ENCODE measurements at regions not wholly inside any gene's neighbourhood (a gene's known extent, or its start where the extent isn't known, plus 50 kb on each side); places are given as distances from the start of the nearest gene placed in this dataset.
"Not testable (repeated sequence)": the region's sequence is repeated elsewhere in the genome, so short reads cannot be mapped to it uniquely, and the experiment has no call there.

DNA sequence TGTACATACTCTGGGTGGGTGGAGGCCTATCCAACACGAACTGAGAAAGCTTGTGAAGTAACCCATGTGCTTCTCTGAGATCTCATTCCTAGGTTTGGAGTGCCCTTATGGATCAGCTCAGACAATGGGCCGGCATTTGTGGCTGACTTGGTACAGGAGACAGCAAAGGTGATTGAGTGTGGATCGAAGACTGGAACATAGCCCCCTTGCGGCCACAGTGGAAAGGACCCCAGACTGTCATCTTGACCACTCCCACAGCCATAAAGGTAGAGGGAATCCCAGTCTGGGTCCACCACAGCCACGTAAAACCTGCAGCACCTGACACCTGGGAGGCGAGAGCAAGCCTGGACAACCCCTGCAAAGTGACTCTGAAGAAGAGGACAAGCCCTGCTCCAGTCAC lies 598.0 kb upstream of the AADAT start:
- no peak overlapping the region for H3K27ac ChIP-seq (ENCODE audit: low read depth, low read length)
- H3K27me3 ChIP-seq (ENCODE audit: control insufficient read depth in 1 of 2, insufficient read depth in 2 of 2, low read length in 2 of 2) = no peaks in the 10 kb centered on the region

DNA sequence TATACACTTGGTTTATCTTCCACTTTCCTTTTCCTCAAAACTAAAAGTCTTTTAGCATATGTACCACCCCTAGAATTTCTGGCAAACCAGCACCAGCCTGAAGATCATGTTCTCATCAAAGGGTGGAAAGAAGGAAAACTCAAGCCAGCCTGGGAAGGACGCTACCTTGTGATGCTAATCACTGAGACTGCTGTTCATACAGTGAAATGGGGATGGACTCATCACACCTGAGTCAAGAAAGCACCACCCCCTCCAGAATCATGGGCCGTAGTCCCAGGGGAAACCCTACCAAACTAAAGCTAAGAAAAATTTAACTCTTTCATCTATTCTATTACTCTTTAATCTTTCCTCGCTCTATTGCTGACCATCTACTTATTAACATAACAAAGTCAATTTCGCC lies 595.9 kb upstream of the AADAT start:
- not testable (repeated sequence) for H3K9ac ChIP-seq (ENCODE audit: low read depth in 1 of 2, low read length in 2 of 2); H3K27ac ChIP-seq (ENCODE audit: low read depth, low read length); H3K9me3 ChIP-seq (ENCODE audit: control insufficient read depth in 1 of 2, low read length in 2 of 2); H3K27me3 ChIP-seq (ENCODE audit: control insufficient read depth in 1 of 2, insufficient read depth in 2 of 2, low read length in 2 of 2); H3K4me3 ChIP-seq (ENCODE audit: low read depth in 1 of 2, low read length in 2 of 2); H3K4me1 ChIP-seq (ENCODE audit: control insufficient read depth in 1 of 2, insufficient read depth in 2 of 2, low read length in 2 of 2); H3K36me3 ChIP-seq (ENCODE audit: control insufficient read depth in 1 of 2, insufficient read depth in 2 of 2, low read length in 2 of 2)

More for the DNA sequence above, 598.0 kb upstream of the AADAT start:
- H3K4me1 ChIP-seq (ENCODE audit: control insufficient read depth in 1 of 2, insufficient read depth in 2 of 2, low read length in 2 of 2) = no peaks in the 10 kb centered on the region
- H3K4me3 ChIP-seq (ENCODE audit: low read depth in 1 of 2, low read length in 2 of 2) = no peak overlapping the region
- no peak overlapping the region for H3K9ac ChIP-seq (ENCODE audit: low read depth in 1 of 2, low read length in 2 of 2)
- no peaks in the 10 kb centered on the region for H3K9me3 ChIP-seq (ENCODE audit: control insufficient read depth in 1 of 2, low read length in 2 of 2)
- H3K36me3 ChIP-seq (ENCODE audit: control insufficient read depth in 1 of 2, insufficient read depth in 2 of 2, low read length in 2 of 2) = no peaks in the 10 kb centered on the region

DNA sequence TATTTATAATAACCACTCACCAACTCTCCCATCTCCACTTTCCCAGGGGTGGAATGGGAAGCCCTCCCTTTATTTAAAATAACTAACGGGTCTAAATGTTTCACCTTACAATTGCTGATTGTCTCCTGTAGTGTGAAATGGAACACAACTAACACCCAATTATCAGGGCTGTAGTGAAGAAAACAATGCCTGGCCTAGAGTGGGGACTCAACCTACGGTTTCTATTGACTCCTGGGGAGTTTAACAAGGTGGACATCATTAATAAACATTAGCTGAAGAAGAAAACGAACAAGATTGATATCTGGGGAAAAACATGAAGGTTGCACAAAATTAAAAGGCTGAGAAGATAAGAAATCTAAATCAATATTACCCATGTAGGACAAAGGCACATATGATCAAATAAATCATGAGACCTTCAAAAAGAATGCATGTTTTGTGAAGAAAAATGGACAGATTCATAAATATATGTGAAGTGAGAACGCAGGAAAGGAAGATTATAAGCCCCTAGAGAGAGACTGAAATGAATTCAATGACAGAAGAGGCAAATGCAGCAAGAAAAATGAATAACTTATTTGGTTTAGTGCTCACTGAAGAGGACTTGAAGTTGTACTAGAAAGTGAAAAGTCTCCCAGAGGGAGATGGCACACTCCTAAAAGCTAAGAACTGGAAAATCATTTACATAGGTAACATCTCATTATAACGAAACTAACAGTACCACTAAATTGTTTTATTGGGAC lies 593.0 kb upstream of the AADAT start:
- Histone ChIP-seq H3K27me3 (ENCODE audit: control insufficient read depth in 1 of 2, insufficient read depth in 2 of 2, low read length in 2 of 2) (no peaks in the 10 kb centered on the region), H3K27ac (ENCODE audit: low read depth, low read length) (no peak overlapping the region), H3K4me1 (ENCODE audit: control insufficient read depth in 1 of 2, insufficient read depth in 2 of 2, low read length in 2 of 2) (no peaks in the 10 kb centered on the region), H3K4me3 (ENCODE audit: low read depth in 1 of 2, low read length in 2 of 2) (no peak overlapping the region), H3K9me3 (ENCODE audit: control insufficient read depth in 1 of 2, low read length in 2 of 2) (no peaks in the 10 kb centered on the region), H3K36me3 (ENCODE audit: control insufficient read depth in 1 of 2, insufficient read depth in 2 of 2, low read length in 2 of 2) (no peaks in the 10 kb centered on the region), H3K9ac (ENCODE audit: low read depth in 1 of 2, low read length in 2 of 2) (no peak overlapping the region)

DNA sequence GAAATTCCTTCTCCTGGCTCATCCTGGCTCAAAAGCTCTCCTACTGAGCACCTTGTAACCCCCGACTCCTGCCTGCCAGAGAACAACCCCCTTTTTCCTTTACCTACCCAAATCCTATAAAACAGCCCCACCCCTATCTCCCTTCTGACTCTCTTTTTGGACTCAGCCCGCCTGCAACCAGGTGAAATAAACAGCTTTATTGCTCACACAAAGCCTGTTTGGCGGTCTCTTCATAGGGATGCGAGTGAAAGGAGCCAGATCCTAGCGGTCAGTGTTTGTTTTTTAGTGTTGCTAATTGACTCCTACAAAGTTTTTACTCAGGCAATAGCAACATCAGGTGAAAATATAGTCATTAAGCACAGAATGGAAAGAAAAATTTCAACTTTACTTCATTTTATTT lies 592.3 kb upstream of the AADAT start:
- not testable (repeated sequence) for H3K27ac ChIP-seq (ENCODE audit: low read depth, low read length); H3K4me1 ChIP-seq (ENCODE audit: control insufficient read depth in 1 of 2, insufficient read depth in 2 of 2, low read length in 2 of 2); H3K9me3 ChIP-seq (ENCODE audit: control insufficient read depth in 1 of 2, low read length in 2 of 2); H3K9ac ChIP-seq (ENCODE audit: low read depth in 1 of 2, low read length in 2 of 2); H3K27me3 ChIP-seq (ENCODE audit: control insufficient read depth in 1 of 2, insufficient read depth in 2 of 2, low read length in 2 of 2); H3K4me3 ChIP-seq (ENCODE audit: low read depth in 1 of 2, low read length in 2 of 2); H3K36me3 ChIP-seq (ENCODE audit: control insufficient read depth in 1 of 2, insufficient read depth in 2 of 2, low read length in 2 of 2)

DNA sequence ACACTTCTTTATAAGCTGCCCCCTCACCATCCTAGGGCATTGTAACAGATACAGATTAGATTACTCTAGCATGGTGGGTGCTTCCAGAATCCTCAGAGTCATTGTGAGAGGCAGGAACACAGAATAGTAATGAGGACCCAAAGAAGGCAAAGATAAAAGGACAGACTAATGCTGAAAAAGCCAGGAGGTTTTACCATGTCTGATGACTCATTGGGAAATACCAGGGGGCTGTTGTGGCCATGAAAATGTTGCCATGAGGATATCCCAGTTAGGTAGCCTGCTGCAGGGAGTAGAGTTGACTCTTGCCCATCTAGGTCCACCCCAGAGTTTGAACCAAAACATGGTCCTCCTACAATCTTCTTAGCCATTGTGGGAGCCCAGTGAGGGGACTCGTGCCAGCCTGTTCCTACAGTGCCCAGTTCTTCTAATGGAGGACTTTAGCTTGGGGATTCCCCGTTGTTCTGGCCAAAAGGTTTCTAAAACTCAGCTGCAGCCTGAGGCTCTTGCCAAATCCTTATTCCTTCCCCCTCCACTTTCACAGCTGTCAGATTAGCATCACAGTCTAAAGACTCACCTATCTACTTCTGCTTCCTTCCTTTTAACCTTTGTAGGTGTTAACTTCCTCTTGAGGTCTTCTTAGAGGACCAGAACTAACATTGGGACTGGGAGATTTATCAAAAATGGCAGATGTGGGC lies 586.0 kb upstream of the AADAT start:
- H3K4me3 ChIP-seq (ENCODE audit: low read depth in 1 of 2, low read length in 2 of 2) = no peak overlapping the region
- H3K27ac ChIP-seq (ENCODE audit: low read depth, low read length) = no peak overlapping the region
- no peak overlapping the region for H3K9ac ChIP-seq (ENCODE audit: low read depth in 1 of 2, low read length in 2 of 2)
- no peaks in the 10 kb centered on the region for H3K27me3 ChIP-seq (ENCODE audit: control insufficient read depth in 1 of 2, insufficient read depth in 2 of 2, low read length in 2 of 2)
- no peaks in the 10 kb centered on the region for H3K9me3 ChIP-seq (ENCODE audit: control insufficient read depth in 1 of 2, low read length in 2 of 2)
- no peaks in the 10 kb centered on the region for H3K36me3 ChIP-seq (ENCODE audit: control insufficient read depth in 1 of 2, insufficient read depth in 2 of 2, low read length in 2 of 2)
- H3K4me1 ChIP-seq (ENCODE audit: control insufficient read depth in 1 of 2, insufficient read depth in 2 of 2, low read length in 2 of 2) = no peaks in the 10 kb centered on the region

DNA sequence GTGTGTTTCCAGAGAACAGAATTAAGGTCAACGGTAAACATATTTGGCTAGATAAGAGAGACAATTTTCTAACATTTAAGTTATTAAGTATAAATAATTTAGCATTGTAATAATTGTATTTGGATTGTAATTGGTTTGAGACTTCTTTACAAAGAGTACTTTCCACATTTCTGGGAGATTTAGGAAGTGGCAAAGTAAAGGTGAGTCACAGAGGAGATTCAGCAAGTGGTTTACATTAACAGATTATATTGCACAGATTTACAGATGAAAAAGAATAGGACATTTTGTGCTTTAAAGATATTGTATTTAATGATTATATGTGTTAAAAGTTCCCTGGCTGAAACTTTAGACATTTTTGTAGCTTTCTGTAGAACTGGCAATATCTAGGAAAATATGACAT lies 584.4 kb upstream of the AADAT start:
- no peaks in the 10 kb centered on the region for H3K36me3 ChIP-seq (ENCODE audit: control insufficient read depth in 1 of 2, insufficient read depth in 2 of 2, low read length in 2 of 2)
- no peak overlapping the region for H3K4me3 ChIP-seq (ENCODE audit: low read depth in 1 of 2, low read length in 2 of 2)
- no peak overlapping the region for H3K9ac ChIP-seq (ENCODE audit: low read depth in 1 of 2, low read length in 2 of 2)
- H3K4me1 ChIP-seq (ENCODE audit: control insufficient read depth in 1 of 2, insufficient read depth in 2 of 2, low read length in 2 of 2) = no peaks in the 10 kb centered on the region
- no peak overlapping the region for H3K27ac ChIP-seq (ENCODE audit: low read depth, low read length)
- no peaks in the 10 kb centered on the region for H3K9me3 ChIP-seq (ENCODE audit: control insufficient read depth in 1 of 2, low read length in 2 of 2)
- H3K27me3 ChIP-seq (ENCODE audit: control insufficient read depth in 1 of 2, insufficient read depth in 2 of 2, low read length in 2 of 2) = no peaks in the 10 kb centered on the region

DNA sequence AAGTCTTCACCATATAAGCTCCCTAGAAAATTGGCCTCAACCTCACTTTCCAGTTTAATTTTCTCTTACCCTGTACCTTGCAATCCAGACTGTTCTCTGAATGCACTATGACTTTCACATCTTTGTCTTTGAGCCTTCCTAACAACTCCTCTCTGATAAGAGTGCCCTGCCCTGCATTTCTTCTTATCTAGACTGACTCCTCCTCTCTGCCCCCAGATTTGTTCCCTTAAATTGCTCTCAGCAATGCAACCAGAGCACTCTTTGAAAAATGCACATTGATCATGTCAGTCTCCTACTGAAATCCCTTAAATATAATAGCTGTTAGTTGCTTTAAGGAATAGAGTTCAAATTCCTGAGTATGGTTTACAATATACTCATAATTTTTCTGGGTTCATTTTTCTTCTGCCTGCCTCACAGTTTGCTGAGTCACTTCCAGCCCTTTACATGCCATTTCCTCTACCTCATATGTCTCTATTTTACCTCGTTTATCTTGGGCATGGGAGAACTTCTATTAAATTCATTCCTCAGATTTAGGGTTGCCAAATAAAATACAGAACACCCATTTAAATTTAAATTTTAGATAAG lies 582.7 kb upstream of the AADAT start:
- Histone ChIP-seq H3K9ac (ENCODE audit: low read depth in 1 of 2, low read length in 2 of 2) (no peak overlapping the region), H3K27me3 (ENCODE audit: control insufficient read depth in 1 of 2, insufficient read depth in 2 of 2, low read length in 2 of 2) (no peaks in the 10 kb centered on the region), H3K36me3 (ENCODE audit: control insufficient read depth in 1 of 2, insufficient read depth in 2 of 2, low read length in 2 of 2) (no peaks in the 10 kb centered on the region), H3K9me3 (ENCODE audit: control insufficient read depth in 1 of 2, low read length in 2 of 2) (no peaks in the 10 kb centered on the region), H3K4me3 (ENCODE audit: low read depth in 1 of 2, low read length in 2 of 2) (no peak overlapping the region), H3K27ac (ENCODE audit: low read depth, low read length) (no peak overlapping the region), H3K4me1 (ENCODE audit: control insufficient read depth in 1 of 2, insufficient read depth in 2 of 2, low read length in 2 of 2) (no peaks in the 10 kb centered on the region)

- Histone ChIP-seq H3K36me3 (ENCODE audit: control insufficient read depth in 1 of 2, insufficient read depth in 2 of 2, low read length in 2 of 2) (no peaks in the 10 kb centered on the region), H3K9me3 (ENCODE audit: control insufficient read depth in 1 of 2, low read length in 2 of 2) (no peaks in the 10 kb centered on the region), H3K4me1 (ENCODE audit: control insufficient read depth in 1 of 2, insufficient read depth in 2 of 2, low read length in 2 of 2) (no peaks in the 10 kb centered on the region)
Measured at GRCh38 chr4:170671171-170671570, 581.4 kb upstream of the AADAT start.

DNA sequence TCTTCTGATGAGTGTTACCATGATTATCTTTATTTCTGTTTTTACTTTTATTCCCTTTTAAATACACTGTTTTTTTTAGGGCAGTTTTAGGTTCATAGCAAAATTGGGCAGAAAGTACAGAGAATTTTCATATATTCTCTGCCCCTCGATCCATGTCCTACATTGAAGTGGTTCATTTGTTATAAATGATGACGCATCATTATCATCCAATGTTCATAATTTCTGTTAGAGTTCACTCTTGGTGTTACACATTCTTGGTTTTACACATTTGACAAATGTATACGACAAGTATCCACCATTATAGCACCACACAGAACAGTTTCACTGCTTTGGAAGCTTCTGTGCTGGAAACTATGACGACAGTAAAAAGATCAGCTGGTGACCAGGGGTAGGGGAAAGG lies 578.1 kb upstream of the AADAT start:
- no peak overlapping the region for H3K9ac ChIP-seq (ENCODE audit: low read depth in 1 of 2, low read length in 2 of 2)
- H3K4me3 ChIP-seq (ENCODE audit: low read depth in 1 of 2, low read length in 2 of 2) = no peak overlapping the region
- no peaks in the 10 kb centered on the region for H3K36me3 ChIP-seq (ENCODE audit: control insufficient read depth in 1 of 2, insufficient read depth in 2 of 2, low read length in 2 of 2)
- H3K9me3 ChIP-seq (ENCODE audit: control insufficient read depth in 1 of 2, low read length in 2 of 2) = no peaks in the 10 kb centered on the region
- H3K4me1 ChIP-seq (ENCODE audit: control insufficient read depth in 1 of 2, insufficient read depth in 2 of 2, low read length in 2 of 2) = no peaks in the 10 kb centered on the region
- H3K27ac ChIP-seq (ENCODE audit: low read depth, low read length) = no peak overlapping the region
- no peaks in the 10 kb centered on the region for H3K27me3 ChIP-seq (ENCODE audit: control insufficient read depth in 1 of 2, insufficient read depth in 2 of 2, low read length in 2 of 2)

More at GRCh38 chr4:170671171-170671570, 581.4 kb upstream of the AADAT start:
- H3K4me3 ChIP-seq (ENCODE audit: low read depth in 1 of 2, low read length in 2 of 2) = no peak overlapping the region
- no peak overlapping the region for H3K9ac ChIP-seq (ENCODE audit: low read depth in 1 of 2, low read length in 2 of 2)
- no peaks in the 10 kb centered on the region for H3K27me3 ChIP-seq (ENCODE audit: control insufficient read depth in 1 of 2, insufficient read depth in 2 of 2, low read length in 2 of 2)
- no peak overlapping the region for H3K27ac ChIP-seq (ENCODE audit: low read depth, low read length)

- Histone ChIP-seq H3K27ac (ENCODE audit: low read depth, low read length) (no peak overlapping the region), H3K9me3 (ENCODE audit: control insufficient read depth in 1 of 2, low read length in 2 of 2) (no peaks in the 10 kb centered on the region), H3K36me3 (ENCODE audit: control insufficient read depth in 1 of 2, insufficient read depth in 2 of 2, low read length in 2 of 2) (no peaks in the 10 kb centered on the region), H3K9ac (ENCODE audit: low read depth in 1 of 2, low read length in 2 of 2) (no peak overlapping the region), H3K4me1 (ENCODE audit: control insufficient read depth in 1 of 2, insufficient read depth in 2 of 2, low read length in 2 of 2) (no peaks in the 10 kb centered on the region), H3K27me3 (ENCODE audit: control insufficient read depth in 1 of 2, insufficient read depth in 2 of 2, low read length in 2 of 2) (no peaks in the 10 kb centered on the region), H3K4me3 (ENCODE audit: low read depth in 1 of 2, low read length in 2 of 2) (no peak overlapping the region)
Measured at GRCh38 chr4:170666909-170667308, 577.2 kb upstream of the AADAT start.

Measured in duodenal mucosa (tissue), 2 donors.